ENCODE measurements at regions not wholly inside any gene's neighbourhood (a gene's known extent, or its start where the extent isn't known, plus 50 kb on each side); places are given as distances from the start of the nearest gene placed in this dataset.
"Not testable (repeated sequence)": the region's sequence is repeated elsewhere in the genome, so short reads cannot be mapped to it uniquely, and the experiment has no call there.

DNA sequence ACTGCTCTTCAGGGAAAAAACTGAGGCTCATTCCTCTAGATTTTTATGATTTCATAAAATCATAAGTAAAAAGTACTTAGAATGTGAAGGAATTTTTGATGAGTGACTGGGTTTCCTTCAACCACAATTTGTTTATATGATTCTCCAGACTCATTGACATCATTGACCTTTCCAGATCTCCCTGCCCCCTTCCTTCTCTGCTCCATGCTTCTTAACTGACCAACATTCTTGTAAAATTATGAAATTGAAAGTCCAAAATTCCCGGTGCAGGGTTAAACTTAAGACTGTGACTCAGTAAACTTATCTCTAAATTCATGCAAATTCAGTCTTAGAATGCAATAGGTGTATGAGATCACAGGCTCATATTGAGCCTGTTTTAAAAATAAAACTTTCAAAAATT is 648.9 kb downstream of the TDRD15 start:
- peak; percentile 4 for DNase-seq (ENCODE audit: extremely low read depth, low read depth)
- no peak overlapping the region for H3K4me3 ChIP-seq (replicated peaks; ENCODE audit: low read depth, low read length)
- TF ChIP-seq, protein P1, sequence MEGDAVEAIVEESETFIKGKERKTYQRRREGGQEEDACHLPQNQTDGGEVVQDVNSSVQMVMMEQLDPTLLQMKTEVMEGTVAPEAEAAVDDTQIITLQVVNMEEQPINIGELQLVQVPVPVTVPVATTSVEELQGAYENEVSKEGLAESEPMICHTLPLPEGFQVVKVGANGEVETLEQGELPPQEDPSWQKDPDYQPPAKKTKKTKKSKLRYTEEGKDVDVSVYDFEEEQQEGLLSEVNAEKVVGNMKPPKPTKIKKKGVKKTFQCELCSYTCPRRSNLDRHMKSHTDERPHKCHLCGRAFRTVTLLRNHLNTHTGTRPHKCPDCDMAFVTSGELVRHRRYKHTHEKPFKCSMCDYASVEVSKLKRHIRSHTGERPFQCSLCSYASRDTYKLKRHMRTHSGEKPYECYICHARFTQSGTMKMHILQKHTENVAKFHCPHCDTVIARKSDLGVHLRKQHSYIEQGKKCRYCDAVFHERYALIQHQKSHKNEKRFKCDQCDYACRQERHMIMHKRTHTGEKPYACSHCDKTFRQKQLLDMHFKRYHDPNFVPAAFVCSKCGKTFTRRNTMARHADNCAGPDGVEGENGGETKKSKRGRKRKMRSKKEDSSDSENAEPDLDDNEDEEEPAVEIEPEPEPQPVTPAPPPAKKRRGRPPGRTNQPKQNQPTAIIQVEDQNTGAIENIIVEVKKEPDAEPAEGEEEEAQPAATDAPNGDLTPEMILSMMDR (IDR thresholded peaks at IDR 0.05; ENCODE audit: low read depth, low read length, missing control alignments) = no peak

DNA sequence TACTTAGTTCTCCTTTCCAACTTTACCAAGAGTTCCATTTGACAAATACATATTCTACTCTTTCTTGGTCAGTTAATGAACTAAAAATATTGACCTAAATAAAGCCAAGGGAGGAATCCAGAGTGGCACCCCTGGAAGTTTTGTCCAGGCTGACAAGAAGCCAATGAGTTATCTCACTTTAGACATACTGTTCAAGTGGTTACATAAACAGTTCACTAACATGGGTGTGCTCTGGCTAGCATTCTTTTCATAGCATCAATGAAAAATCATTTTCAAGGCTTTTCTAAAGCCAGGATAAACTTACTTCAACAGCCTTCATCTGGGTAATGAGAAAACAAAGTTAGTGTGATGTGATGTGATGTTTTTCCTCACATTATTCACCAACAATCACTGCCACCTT is 649.4 kb downstream of the TDRD15 start:
- no peak for DNase-seq (ENCODE audit: extremely low read depth, low read depth)
- TF ChIP-seq, protein P1 (IDR thresholded peaks at IDR 0.05; ENCODE audit: low read depth, low read length, missing control alignments) = no peak
- no peak overlapping the region for H3K4me3 ChIP-seq (replicated peaks; ENCODE audit: low read depth, low read length)

DNA sequence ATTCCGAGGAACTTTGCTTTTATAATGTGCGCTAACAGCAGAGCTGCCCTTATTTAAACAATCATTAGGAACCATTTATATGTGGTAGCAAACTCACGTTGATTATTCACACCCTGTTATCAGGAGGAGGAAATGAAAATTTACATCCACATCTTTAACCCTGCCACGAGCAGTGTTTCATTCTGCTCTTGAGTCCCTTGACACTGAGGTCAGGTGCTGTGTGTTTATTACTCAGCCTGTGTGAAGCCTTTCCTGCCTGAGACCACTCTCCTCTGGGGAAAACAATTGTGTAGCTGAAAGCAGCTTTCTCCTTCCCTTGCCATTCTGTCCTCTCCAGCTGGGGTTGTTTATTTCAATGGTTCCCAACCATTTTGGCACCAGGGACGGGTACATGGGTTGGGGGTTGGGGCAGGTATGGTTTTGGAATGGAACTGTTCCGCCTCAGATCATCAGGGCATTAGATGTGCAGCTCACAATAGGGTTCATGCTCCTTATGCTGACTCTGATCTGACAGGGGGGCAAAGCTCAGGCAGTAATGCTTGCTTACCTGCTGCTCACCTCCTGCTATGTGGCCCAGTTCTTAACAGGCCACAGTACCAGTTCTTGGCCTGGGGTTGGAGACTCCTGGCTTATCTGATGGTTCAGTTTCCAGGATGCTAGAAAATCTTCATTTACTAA is 651.1 kb downstream of the TDRD15 start:
- H3K4me3 ChIP-seq (replicated peaks; ENCODE audit: low read depth, low read length) = no peak overlapping the region
- TF ChIP-seq, protein P1 (IDR thresholded peaks at IDR 0.05; ENCODE audit: low read depth, low read length, missing control alignments) = no peak
- DNase-seq (ENCODE audit: extremely low read depth, low read depth) = no peak

DNA sequence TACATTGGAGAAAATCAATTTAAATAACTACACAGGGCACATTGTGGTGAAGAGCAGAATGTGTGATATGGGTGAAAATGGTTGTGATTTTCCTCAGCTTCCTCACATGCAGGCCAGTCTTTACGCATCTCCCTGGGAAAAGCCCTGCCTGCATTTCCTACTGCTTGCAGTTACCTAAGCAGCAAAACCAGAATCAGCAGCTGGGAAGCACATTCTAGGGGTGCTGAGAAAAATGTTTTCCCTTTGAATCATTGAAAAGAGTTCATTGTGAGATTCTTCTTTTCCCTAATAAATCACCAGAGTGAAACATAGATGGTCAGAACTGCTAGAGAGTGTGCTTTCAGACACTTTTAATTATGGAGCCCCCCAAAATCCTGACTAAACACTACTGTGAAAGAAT is 656.0 kb downstream of the TDRD15 start:
- no peak overlapping the region for H3K4me3 ChIP-seq (replicated peaks; ENCODE audit: low read depth, low read length)
- TF ChIP-seq, protein P1 (IDR thresholded peaks at IDR 0.05; ENCODE audit: low read depth, low read length, missing control alignments) = no peak
- DNase-seq (ENCODE audit: extremely low read depth, low read depth) = no peak

DNA sequence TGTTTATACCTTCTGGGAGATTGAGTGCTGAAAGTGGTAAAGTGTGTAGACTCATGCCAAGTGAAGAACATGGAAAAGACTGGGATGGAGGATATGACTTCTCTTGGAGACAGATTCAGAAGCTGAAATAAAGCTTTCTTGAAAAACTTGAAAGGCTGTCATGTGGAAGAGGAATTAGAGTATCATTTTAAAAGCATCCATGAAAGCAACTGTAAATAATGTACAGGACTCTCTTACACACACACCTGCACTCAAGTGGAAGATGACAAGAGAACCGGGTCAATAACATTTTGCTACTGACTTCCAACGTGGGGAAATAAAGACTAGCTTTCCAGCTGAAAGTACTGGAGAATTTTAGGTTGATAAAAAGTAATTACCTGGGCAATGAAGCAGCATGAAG is 658.2 kb downstream of the TDRD15 start:
- TF ChIP-seq, protein P1 (IDR thresholded peaks at IDR 0.05; ENCODE audit: low read depth, low read length, missing control alignments) = no peak
- DNase-seq (ENCODE audit: extremely low read depth, low read depth) = no peak
- no peak overlapping the region for H3K4me3 ChIP-seq (replicated peaks; ENCODE audit: low read depth, low read length)

DNA sequence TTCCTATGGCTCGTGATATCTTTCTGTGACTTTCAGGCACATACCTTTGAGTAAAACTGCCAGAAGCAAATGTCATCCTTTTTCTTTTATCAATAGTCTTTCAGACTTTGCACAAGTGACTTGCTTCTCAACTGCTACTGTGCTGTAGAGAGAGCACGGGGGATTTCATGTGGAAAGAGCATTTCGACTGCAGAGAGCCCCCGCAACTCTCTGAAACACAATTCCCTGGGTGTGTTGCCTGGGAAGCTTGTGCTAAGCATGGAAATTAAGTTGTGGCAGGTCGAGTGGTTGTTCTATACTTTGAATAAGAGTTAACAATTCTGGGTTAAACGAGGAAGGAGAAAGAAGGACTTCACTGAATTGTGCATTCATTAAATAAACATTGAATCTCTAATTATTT is 659.1 kb downstream of the TDRD15 start:
- TF ChIP-seq, protein P1 (IDR thresholded peaks at IDR 0.05; ENCODE audit: low read depth, low read length, missing control alignments) = no peak
- no peak overlapping the region for H3K4me3 ChIP-seq (replicated peaks; ENCODE audit: low read depth, low read length)
- DNase-seq (ENCODE audit: extremely low read depth, low read depth) = no peak

DNA sequence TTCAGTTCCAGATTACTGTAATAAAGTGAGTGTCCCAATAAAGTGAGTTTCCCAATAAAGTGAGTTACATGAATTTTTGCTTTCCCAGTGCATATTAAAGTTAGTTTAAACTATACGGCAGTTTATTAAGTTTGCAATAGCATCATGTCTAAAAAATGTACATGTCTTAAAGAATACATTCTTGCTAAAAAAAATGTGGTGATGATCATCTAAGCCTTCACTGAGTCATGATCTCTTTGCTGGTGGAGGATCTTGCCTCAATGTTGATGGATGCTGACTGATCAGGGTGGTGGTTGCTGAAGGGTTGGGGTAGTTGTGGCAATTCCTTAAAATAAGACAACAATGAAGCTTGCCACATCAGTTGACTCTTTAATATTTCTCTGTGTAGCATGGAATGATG is 664.2 kb downstream of the TDRD15 start:
- no peak overlapping the region for H3K4me3 ChIP-seq (replicated peaks; ENCODE audit: low read depth, low read length)
- DNase-seq (ENCODE audit: extremely low read depth, low read depth) = no peak
- TF ChIP-seq, protein P1 (IDR thresholded peaks at IDR 0.05; ENCODE audit: low read depth, low read length, missing control alignments) = no peak

DNA sequence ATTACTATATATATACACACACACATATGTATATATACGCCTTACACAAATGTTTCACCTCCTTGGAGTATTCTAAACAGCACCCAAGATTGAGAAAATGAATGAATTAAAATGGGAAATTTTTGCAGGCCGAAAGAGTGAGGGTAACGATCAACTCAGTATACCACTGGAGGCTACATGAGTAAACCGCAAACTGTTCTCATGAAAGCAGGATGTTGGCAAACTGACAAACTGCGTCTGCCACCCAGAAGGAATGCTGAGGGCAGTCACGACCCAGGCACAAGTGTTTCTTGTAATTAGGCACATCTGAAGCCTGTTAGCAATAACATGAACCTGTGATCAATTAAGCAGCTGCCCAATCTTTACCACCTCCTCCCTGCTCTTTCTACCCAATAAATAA is 666.5 kb downstream of the TDRD15 start:
- DNase-seq (ENCODE audit: extremely low read depth, low read depth) = not testable (repeated sequence)

More for the DNA sequence above, 666.5 kb downstream of the TDRD15 start:
- H3K4me3 ChIP-seq (replicated peaks; ENCODE audit: low read depth, low read length) = not testable (repeated sequence)

Data from HFF-Myc (cell line).